Loucy (cell line): ENCODE measurements at regions not wholly inside any gene's neighbourhood (a gene's known extent, or its start where the extent isn't known, plus 50 kb on each side); places are given as distances from the start of the nearest gene placed in this dataset.

Source experiments
- H2AFZ ChIP-seq: fragments of 200-600 bp; sonication (generic); 2 replicates; pipeline ENCODE4 v1.6.0; 2016; ENCODE audit warnings: antibody characterized with exemption, mild to moderate bottlenecking, low read length, moderate library complexity
- H3F3A ChIP-seq: fragments of 200-600 bp; 2 replicates; pipeline ENCODE4 v1.6.0; 2016; ENCODE audit warnings: antibody characterized with exemption, low read depth, mild to moderate bottlenecking
- H3K27me3 ChIP-seq: fragments of 200-600 bp; sonication (generic); 2 replicates; pipeline ENCODE4 v1.6.1; 2014; ENCODE audit warnings: low read length, mild to moderate bottlenecking; ENCODE audit not compliant: insufficient read depth, poor library complexity, severe bottlenecking
- H3K36me3 ChIP-seq: fragments of 200-600 bp; sonication (generic); 2 replicates; pipeline ENCODE4 v1.6.1; 2016; ENCODE audit warnings: low read length; ENCODE audit not compliant: insufficient read depth
- H3K4me1 ChIP-seq: fragments of 200-600 bp; sonication (generic); 2 replicates; pipeline ENCODE4 v1.5.1; 2014; ENCODE audit warnings: low read length, mild to moderate bottlenecking; ENCODE audit not compliant: insufficient read depth, poor library complexity, severe bottlenecking
- H3K4me2 ChIP-seq: fragments of 200-600 bp; sonication (generic); 2 replicates; pipeline ENCODE4 v1.6.0; 2014; ENCODE audit warnings: antibody characterized with exemption, low read length, low read depth, mild to moderate bottlenecking; ENCODE audit not compliant: poor library complexity, severe bottlenecking
- H3K4me3 ChIP-seq: fragments of 200-600 bp; sonication (generic); 2 replicates; pipeline ENCODE4 v1.5.1; 2014; ENCODE audit warnings: low read length, mild to moderate bottlenecking, mixed read lengths; ENCODE audit not compliant: poor library complexity, severe bottlenecking
- H3K79me2 ChIP-seq: fragments of 200-600 bp; sonication (generic); 2 replicates; pipeline ENCODE4 v1.6.1; 2014; ENCODE audit warnings: low read length; ENCODE audit not compliant: insufficient read depth
- H3K9ac ChIP-seq: fragments of 200-600 bp; sonication (generic); 2 replicates; pipeline ENCODE4 v1.6.0; 2014; ENCODE audit warnings: mild to moderate bottlenecking, low read depth, low read length, moderate library complexity; ENCODE audit not compliant: poor library complexity, severe bottlenecking
- H3K9me2 ChIP-seq: fragments of 200-600 bp; sonication (generic); replicated peaks from 2 replicates; pipeline ENCODE4 v1.6.1; 2016; ENCODE audit warnings: low read depth, low read length, mixed read lengths
- H3K9me3 ChIP-seq: fragments of 200-600 bp; sonication (generic); 2 replicates; pipeline ENCODE4 v1.6.1; 2014; ENCODE audit warnings: mild to moderate bottlenecking, antibody characterized with exemption, low read length, low read depth; ENCODE audit not compliant: insufficient read depth
- H4K20me1 ChIP-seq: fragments of 200-600 bp; sonication (generic); 2 replicates; pipeline ENCODE4 v1.6.0; 2014; ENCODE audit warnings: antibody characterized with exemption, low read length, mild to moderate bottlenecking; ENCODE audit not compliant: insufficient read depth, poor library complexity, severe bottlenecking
- CTCF ChIP-seq: fragments of 200-600 bp; sonication (generic); conservative IDR thresholded peaks from 2 replicates; pipeline ENCODE4 v1.5.1; 2014; ENCODE audit warnings: mild to moderate bottlenecking, antibody characterized with exemption, low read length
- EZH2phosphoT487 ChIP-seq: fragments of 200-600 bp; IDR thresholded peaks from 2 replicates; pipeline ENCODE4 v1.6.1; 2018; ENCODE audit warnings: antibody characterized with exemption, mild to moderate bottlenecking, moderate library complexity, borderline replicate concordance

- TF ChIP-seq CTCF (no peak), EZH2phosphoT487 (no peak)
- H3K79me2 ChIP-seq, result no peaks in the 10 kb centered on the region
- no peaks in the 10 kb centered on the region for H3K4me1 ChIP-seq
- H3K4me2 ChIP-seq, result no peak overlapping the region
- no peaks in the 10 kb centered on the region for H3F3A ChIP-seq
- no peaks in the 10 kb centered on the region for H3K27me3 ChIP-seq
- H4K20me1 ChIP-seq, result no peaks in the 10 kb centered on the region
- no peaks in the 10 kb centered on the region for H3K36me3 ChIP-seq
- no peaks in the 10 kb centered on the region for H3K9me2 ChIP-seq
- no peak overlapping the region for H2AFZ ChIP-seq
- H3K9me3 ChIP-seq, result no peaks in the 10 kb centered on the region
- H3K9ac ChIP-seq, result no peak overlapping the region
- no peak overlapping the region for H3K4me3 ChIP-seq
These were observed 87.6 kb downstream of the TEX13C start for GRCh38 chrX:125407314-125407713.

- no peak overlapping the region for H2AFZ ChIP-seq
- H3F3A ChIP-seq, result no peaks in the 10 kb centered on the region
- H3K9me3 ChIP-seq, result no peaks in the 10 kb centered on the region
- no peak overlapping the region for H3K4me2 ChIP-seq
- H3K9ac ChIP-seq, result no peak overlapping the region
- no peaks in the 10 kb centered on the region for H3K79me2 ChIP-seq
- no peak overlapping the region for H3K4me3 ChIP-seq
- no peaks in the 10 kb centered on the region for H4K20me1 ChIP-seq
- H3K27me3 ChIP-seq, result no peaks in the 10 kb centered on the region
- no peaks in the 10 kb centered on the region for H3K4me1 ChIP-seq
- TF ChIP-seq CTCF (no peak), EZH2phosphoT487 (no peak)
- H3K9me2 ChIP-seq, result no peaks in the 10 kb centered on the region
- no peaks in the 10 kb centered on the region for H3K36me3 ChIP-seq
These were observed 101.1 kb downstream of the TEX13C start for GRCh38 chrX:125420809-125421208.

- H4K20me1 ChIP-seq, result no peaks in the 10 kb centered on the region
- H3K4me2 ChIP-seq, result no peak overlapping the region
- no peaks in the 10 kb centered on the region for H3F3A ChIP-seq
- no peaks in the 10 kb centered on the region for H3K9me3 ChIP-seq
- H3K9ac ChIP-seq, result no peak overlapping the region
- no peaks in the 10 kb centered on the region for H3K4me1 ChIP-seq
- H3K36me3 ChIP-seq, result no peaks in the 10 kb centered on the region
- H3K4me3 ChIP-seq, result no peak overlapping the region
- no peak overlapping the region for H2AFZ ChIP-seq
- no peaks in the 10 kb centered on the region for H3K79me2 ChIP-seq
- H3K27me3 ChIP-seq, result no peaks in the 10 kb centered on the region
- TF ChIP-seq CTCF (no peak), EZH2phosphoT487 (no peak)
- H3K9me2 ChIP-seq, result no peaks in the 10 kb centered on the region
These were observed 103.3 kb downstream of the TEX13C start for GRCh38 chrX:125422986-125423385.
